NOMO-1 treated with DMSO at 0.1 percent for 48 hours (cell line): ENCODE measurements at regions not wholly inside any gene's neighbourhood (a gene's known extent, or its start where the extent isn't known, plus 50 kb on each side); places are given as distances from the start of the nearest gene placed in this dataset.
A peak's percentile ranks its signal among the peaks of the same experiment; 100 is the strongest.
"Not testable (repeated sequence)": the region's sequence is repeated elsewhere in the genome, so short reads cannot be mapped to it uniquely, and the experiment has no call there.

Source experiments
- DNase-seq: peaks from one replicate; lab custom pipeline; 2025; ENCODE audit not compliant: unreplicated experiment; lab: John Stamatoyannopoulos, UW

- DNase-seq: peak; percentile 76
Observed at GRCh38 chr4:115279330-115279729, 165.9 kb upstream of the NDST4 start.

DNA sequence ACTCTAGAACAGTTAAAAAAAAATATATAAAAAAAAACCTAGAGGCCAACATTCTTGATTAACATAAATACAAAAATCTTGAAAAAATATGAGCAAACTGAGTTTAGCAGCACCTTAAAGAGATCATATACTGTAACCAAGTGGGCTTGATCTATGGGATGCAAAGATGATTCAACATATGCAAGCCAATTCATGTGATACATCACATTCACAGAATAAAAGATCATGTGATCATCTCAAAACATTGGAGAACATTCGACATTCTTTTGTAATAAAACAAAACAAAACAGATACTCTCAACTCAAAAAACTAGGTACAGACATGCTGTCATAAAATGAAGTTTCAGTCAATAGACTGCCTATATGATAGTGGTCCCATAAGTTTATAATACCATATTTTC lies 165.4 kb upstream of the NDST4 start:
- DNase-seq: no peak

- DNase-seq: peak; percentile 55
Observed at GRCh38 chr4:115275615-115276014, 162.2 kb upstream of the NDST4 start.

DNA sequence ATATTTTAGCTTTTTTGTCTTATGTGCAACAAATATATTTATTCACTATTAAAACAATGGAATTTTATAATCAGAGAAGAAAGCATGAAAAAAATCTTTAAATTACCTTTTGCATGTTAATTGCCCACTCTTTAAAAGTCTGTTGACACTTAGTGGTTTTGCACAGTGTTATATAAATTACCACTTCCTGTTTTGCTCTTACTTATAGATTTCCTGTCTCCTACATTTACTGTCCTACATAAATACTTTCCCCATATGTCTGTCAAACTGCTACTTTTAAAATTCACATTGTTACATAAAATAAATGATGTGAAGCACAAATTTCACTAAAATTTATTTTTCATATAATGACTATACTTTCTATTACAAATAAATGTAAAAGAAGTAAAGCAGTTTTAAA lies 161.1 kb upstream of the NDST4 start:
- DNase-seq: peak; percentile 93

GRCh38 chr4:115272594-115272993 lies 159.2 kb upstream of the NDST4 start:
- no peak for DNase-seq

- no peak for DNase-seq
Observed at GRCh38 chr4:115272185-115272584, 158.8 kb upstream of the NDST4 start.

GRCh38 chr4:115260195-115260594 lies 146.8 kb upstream of the NDST4 start:
- DNase-seq: no peak

- DNase-seq: peak; percentile 17
Observed at GRCh38 chr4:115259642-115260041, 146.2 kb upstream of the NDST4 start.

DNA sequence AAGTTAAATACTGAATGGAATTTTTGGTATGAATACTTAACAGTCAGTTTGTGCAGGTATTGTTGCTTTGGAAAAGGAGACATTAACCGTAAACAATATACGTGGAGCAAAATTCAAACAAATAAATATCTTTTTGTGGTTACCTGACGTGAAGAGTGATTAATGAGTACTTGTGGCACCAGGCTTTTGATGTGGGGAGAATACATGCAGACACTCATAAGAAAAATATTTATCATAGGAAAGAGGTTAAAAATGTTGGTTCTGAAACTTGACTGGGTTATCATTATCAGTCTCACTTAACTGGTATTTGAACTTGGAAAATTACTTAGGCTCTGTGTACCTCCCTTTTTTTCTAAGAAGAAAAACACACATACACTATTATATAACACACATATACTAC lies 136.4 kb upstream of the NDST4 start:
- DNase-seq: no peak

DNA sequence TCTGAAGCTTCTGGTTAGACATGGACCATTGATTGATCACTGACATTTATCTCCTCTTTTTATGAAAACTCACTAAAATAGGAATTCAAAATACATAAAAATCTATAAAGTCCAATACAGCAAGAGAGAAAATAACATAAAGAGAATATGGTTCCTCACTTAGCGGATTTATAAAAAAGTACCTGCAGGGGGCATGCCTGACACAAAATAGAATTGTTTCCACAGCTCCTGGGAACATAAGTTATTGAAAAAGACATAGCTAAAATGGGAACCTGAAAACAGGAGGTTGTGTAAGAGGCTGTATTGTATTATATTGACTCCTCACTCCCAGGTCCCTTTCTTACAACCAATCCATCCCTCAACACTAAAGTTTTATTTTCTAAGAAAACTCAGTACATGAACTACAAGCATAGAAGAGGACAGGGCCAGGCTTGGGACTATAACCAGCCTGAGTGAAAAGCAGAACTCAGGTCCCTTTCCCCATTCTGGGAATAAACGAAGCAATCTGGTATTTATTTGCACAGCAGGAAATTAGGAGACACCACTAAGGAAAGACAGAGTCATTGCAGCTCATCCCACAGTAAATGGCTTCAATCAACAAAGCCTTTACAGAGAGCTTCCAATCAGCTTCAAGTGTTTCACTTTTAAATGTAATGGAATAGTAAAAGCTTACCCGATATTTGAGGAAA lies 121.1 kb upstream of the NDST4 start:
- DNase-seq: peak; percentile 73

GRCh38 chr4:115233600-115233999 lies 120.2 kb upstream of the NDST4 start:
- peak; percentile 34 for DNase-seq

GRCh38 chr4:115229873-115230272 lies 116.5 kb upstream of the NDST4 start:
- no peak for DNase-seq

GRCh38 chr4:115228851-115229250 lies 115.4 kb upstream of the NDST4 start:
- no peak for DNase-seq

DNA sequence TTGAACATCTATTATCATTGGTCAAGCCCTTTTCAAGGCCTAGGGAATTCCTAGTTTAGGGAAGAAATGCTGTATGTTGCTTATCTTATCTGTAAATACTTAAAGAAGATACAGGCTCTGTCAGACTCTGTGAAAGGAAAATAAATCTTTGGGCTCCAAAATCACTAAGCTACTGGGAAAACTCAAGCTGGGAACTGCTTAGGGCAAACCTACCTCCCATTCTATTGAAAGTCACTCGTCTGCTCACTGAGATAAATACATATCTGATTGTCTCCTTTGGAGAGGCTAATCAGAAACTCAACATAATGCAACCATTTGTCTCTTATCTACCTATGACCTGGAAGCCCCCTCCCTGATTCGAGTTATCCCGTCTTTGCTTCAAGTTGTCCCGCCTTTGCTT lies 108.6 kb upstream of the NDST4 start:
- no peak for DNase-seq

DNA sequence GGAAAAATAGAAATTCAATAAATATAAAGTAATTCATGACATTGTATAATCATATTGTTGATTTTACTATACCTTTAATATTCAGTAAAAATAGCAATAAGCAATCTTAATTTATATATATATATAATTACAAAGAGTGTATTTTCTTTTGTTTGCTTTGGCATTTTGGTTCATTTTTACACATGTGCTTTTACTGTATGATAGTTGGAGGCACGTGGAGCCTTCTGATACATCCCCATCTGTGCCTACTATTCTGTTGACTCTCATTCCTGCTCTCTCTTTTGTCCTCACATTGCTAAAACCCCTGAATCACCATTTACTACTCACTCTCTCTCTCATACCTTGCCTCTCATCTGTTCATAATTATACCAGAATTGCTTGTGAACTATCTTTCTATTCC lies 106.4 kb upstream of the NDST4 start:
- no peak for DNase-seq

- DNase-seq: peak; percentile 43
Observed at GRCh38 chr4:115219315-115219860, 106.0 kb upstream of the NDST4 start.

DNA sequence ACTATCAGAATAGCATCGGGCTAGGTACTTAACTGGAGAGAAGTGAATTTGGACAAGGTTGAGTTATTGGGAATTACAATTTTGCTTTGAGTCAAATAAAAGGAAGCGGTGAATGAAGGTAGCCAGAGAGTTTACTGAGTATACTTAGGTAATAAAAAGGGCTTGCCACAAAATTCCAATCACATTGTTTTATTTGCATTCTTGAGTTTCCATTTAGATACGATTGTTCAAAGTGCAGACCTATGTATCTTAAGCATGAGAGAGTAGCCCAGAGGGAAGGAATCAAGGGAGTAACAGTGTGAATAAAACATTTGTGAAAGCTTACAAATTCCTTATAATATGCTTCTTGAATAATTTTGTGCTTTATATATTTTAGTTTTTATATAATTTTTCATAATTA lies 102.5 kb upstream of the NDST4 start:
- DNase-seq: no peak

GRCh38 chr4:115213716-115214115 lies 100.3 kb upstream of the NDST4 start:
- DNase-seq: peak; percentile 65

- DNase-seq: no peak
Observed at GRCh38 chr4:115201042-115201330, 87.6 kb upstream of the NDST4 start.

- DNase-seq: not testable (repeated sequence)
Observed at GRCh38 chr4:115200201-115201041, 87.0 kb upstream of the NDST4 start.

- DNase-seq: not testable (repeated sequence)
Observed at GRCh38 chr4:115194612-115195011, 81.2 kb upstream of the NDST4 start.

GRCh38 chr4:115190529-115190928 lies 77.1 kb upstream of the NDST4 start:
- no peak for DNase-seq
